ENCODE measurements at regions not wholly inside any gene's neighbourhood (a gene's known extent, or its start where the extent isn't known, plus 50 kb on each side); places are given as distances from the start of the nearest gene placed in this dataset.

DNA sequence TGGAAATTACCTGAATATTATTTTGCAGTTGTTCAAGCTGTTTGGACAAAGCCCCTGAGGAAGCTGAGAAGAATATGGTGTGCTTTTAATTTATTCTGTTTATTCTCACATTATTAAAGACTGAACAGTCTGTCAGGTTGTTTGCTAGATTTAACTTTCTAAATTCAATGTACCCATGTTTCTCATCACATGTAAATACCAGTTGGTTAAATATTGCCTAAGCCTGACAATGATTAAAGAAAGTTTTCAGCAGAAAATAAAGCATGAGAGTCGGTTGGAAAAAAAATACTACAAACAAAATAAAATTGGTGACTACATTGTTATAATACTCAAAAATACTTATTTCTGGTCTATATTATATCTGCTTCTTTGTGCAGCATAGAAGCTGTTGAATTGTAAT, 1974.7 kb downstream of the ARAP2 start:
- TF ChIP-seq, protein P1, sequence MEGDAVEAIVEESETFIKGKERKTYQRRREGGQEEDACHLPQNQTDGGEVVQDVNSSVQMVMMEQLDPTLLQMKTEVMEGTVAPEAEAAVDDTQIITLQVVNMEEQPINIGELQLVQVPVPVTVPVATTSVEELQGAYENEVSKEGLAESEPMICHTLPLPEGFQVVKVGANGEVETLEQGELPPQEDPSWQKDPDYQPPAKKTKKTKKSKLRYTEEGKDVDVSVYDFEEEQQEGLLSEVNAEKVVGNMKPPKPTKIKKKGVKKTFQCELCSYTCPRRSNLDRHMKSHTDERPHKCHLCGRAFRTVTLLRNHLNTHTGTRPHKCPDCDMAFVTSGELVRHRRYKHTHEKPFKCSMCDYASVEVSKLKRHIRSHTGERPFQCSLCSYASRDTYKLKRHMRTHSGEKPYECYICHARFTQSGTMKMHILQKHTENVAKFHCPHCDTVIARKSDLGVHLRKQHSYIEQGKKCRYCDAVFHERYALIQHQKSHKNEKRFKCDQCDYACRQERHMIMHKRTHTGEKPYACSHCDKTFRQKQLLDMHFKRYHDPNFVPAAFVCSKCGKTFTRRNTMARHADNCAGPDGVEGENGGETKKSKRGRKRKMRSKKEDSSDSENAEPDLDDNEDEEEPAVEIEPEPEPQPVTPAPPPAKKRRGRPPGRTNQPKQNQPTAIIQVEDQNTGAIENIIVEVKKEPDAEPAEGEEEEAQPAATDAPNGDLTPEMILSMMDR (IDR thresholded peaks at IDR 0.05; ENCODE audit: insufficient read depth, low read length, poor library complexity, severe bottlenecking): no peak
- Histone ChIP-seq H3K4me3 (ENCODE audit: low read depth, low read length) (no peak overlapping the region), H3K36me3 (ENCODE audit: control insufficient read depth, insufficient read depth, low read length) (no peaks in the 10 kb centered on the region), H3K27me3 (ENCODE audit: control insufficient read depth, insufficient read depth, low read length) (no peaks in the 10 kb centered on the region)
- DNase-seq (ENCODE audit: low read depth): no peak

DNA sequence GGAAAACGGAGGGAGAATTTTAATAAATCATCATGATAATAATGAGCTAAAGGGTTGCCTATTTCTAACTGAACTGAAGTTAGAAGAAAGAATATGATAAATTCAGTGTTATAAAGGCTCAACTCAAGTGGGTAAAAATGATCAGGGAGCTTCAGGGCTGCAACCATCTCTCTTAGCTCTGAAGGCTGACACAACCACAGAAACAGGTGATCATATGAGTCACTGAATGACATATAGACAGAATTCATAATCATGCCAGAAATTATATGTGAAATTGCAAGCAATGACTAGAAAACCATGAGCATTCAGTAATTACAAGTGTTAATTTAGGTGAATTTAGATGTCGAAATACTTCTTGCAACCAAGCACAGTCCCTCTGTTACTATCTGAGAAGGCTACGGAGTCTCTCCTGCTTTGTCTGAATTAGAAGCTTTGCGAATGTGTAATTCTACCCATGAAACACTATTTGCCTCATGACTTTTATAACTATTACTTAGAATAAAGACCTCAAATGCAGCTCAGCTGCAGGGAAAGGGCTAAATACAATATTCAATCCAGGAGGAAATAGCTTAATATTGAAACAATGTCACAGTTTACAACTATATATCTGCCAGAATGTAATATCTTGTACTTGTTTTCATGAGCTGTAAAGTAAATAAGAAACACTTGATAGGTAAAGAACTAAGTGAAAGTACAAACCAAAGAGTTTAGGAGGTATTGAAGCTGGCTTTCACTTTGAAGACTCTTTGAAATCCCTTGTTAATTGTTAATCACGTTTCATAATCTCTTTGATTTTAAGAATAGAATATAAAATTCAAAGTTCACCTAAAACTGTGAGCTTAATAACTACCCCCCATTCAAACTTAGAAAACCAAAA, 1972.6 kb downstream of the ARAP2 start:
- no peaks in the 10 kb centered on the region for H3K36me3 ChIP-seq (ENCODE audit: control insufficient read depth, insufficient read depth, low read length)
- no peak overlapping the region for H3K4me3 ChIP-seq (ENCODE audit: low read depth, low read length)
- H3K27me3 ChIP-seq (ENCODE audit: control insufficient read depth, insufficient read depth, low read length): no peaks in the 10 kb centered on the region
- TF ChIP-seq, protein P1 (IDR thresholded peaks at IDR 0.05; ENCODE audit: insufficient read depth, low read length, poor library complexity, severe bottlenecking): no peak
- DNase-seq (ENCODE audit: low read depth): no peak

DNA sequence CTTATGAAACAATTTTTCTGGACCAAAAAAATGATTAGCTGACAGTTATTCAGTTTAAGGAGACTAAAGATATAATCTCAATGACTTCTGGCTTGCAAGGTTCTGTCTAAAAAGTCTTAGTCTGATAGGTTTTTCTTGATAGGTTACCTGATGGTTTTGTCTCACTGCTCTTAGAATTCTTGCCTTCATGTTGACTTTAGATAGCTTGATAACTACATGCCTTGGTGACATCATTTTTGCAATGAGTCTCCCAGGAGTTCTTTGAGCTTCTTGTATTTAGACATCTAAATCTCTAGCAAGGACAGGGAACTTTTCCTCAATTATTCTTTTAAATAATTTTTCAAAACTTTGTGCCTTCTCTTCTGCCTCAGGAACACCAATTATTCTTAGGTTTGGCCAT, 1965.3 kb downstream of the ARAP2 start:
- Histone ChIP-seq H3K4me3 (ENCODE audit: low read depth, low read length) (no peak overlapping the region), H3K36me3 (ENCODE audit: control insufficient read depth, insufficient read depth, low read length) (no peaks in the 10 kb centered on the region), H3K27me3 (ENCODE audit: control insufficient read depth, insufficient read depth, low read length) (no peaks in the 10 kb centered on the region)
- no peak for DNase-seq (ENCODE audit: low read depth)
- TF ChIP-seq, protein P1 (IDR thresholded peaks at IDR 0.05; ENCODE audit: insufficient read depth, low read length, poor library complexity, severe bottlenecking): no peak

DNA sequence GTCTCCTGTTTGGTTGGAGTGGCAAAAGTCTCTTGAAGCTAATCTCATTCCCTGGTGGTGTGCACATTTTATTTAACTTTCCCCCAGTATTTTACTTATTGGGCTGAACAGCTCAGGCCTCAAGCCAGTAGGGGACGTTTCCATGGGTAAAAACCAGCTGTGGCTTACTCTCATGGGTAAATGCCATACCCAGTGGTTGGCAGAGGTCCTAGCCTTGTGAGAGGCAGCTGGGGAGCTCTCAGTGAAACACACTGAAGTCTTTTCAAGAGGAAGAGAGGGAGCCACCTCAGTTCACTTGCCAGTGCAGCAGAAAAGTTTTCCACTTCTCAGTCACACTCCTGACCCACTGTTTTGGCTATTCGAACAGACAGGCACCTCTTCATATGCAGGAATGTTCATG, 1964.2 kb downstream of the ARAP2 start:
- Histone ChIP-seq H3K36me3 (ENCODE audit: control insufficient read depth, insufficient read depth, low read length) (no peaks in the 10 kb centered on the region), H3K4me3 (ENCODE audit: low read depth, low read length) (no peak overlapping the region), H3K27me3 (ENCODE audit: control insufficient read depth, insufficient read depth, low read length) (no peaks in the 10 kb centered on the region)
- TF ChIP-seq, protein P1 (IDR thresholded peaks at IDR 0.05; ENCODE audit: insufficient read depth, low read length, poor library complexity, severe bottlenecking): no peak
- DNase-seq (ENCODE audit: low read depth): no peak

DNA sequence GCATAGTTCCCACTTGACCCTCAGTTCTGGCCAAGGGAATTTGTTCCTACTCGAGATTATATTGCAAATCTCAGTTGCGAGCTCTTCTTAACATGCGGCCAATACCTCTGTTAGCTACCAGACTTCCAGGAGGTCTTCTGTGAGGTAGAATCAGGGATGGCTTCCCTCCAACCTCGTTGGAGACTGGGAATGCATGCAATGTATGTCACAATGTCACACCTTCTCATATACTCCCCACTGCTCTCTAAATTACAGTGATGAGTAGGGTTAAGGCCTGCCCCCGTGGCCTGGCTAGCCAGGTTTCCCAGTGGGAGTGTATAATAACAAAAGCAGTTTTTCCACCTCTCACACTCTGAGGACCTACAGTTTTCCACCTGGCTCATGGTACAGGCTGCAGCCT, 1962.5 kb downstream of the ARAP2 start:
- no peak overlapping the region for H3K4me3 ChIP-seq (ENCODE audit: low read depth, low read length)
- no peak for DNase-seq (ENCODE audit: low read depth)
- no peaks in the 10 kb centered on the region for H3K36me3 ChIP-seq (ENCODE audit: control insufficient read depth, insufficient read depth, low read length)
- H3K27me3 ChIP-seq (ENCODE audit: control insufficient read depth, insufficient read depth, low read length): no peaks in the 10 kb centered on the region
- TF ChIP-seq, protein P1 (IDR thresholded peaks at IDR 0.05; ENCODE audit: insufficient read depth, low read length, poor library complexity, severe bottlenecking): no peak

DNA sequence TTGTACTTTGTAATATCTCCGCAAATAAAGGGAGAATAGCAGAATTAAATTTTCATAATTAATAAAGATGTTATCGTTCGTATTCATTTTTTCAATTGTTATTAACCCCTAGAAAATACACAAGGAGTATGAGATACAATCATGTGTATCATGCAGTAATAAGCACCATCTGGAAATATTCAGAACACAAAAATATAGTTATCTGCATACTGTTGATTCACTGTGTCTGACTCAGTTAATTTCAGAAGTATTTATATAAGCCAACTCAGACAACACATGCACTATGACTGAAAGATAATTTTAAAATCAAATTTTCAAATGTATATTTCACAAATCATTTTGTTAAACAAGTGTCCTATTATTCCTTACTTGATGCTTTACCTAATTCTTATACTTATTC, 1954.8 kb downstream of the ARAP2 start:
- DNase-seq (ENCODE audit: low read depth): no peak
- Histone ChIP-seq H3K36me3 (ENCODE audit: control insufficient read depth, insufficient read depth, low read length) (no peaks in the 10 kb centered on the region), H3K4me3 (ENCODE audit: low read depth, low read length) (no peak overlapping the region), H3K27me3 (ENCODE audit: control insufficient read depth, insufficient read depth, low read length) (no peaks in the 10 kb centered on the region)
- TF ChIP-seq, protein P1 (IDR thresholded peaks at IDR 0.05; ENCODE audit: insufficient read depth, low read length, poor library complexity, severe bottlenecking): no peak

Measured in kidney epithelial cell (primary cell).